Caco-2 (cell line): ENCODE measurements at regions not wholly inside any gene's neighbourhood (a gene's known extent, or its start where the extent isn't known, plus 50 kb on each side); places are given as distances from the start of the nearest gene placed in this dataset.

Experiments used
- BruUV-seq: library from RNA; stranded (reverse); fragments of 400-500 nt; replicated peaks from 2 replicates; lab custom pipeline; 2021; lab: Mats Ljungman, UMichigan
- CTCF ChIA-PET: fragments of 300-600 bp; sonication (Branson Sonifier 250); formaldehyde crosslinking; loops from one replicate; lab custom pipeline; 2022; ENCODE audit warnings: antibody characterized with exemption; lab: Charles Lee
- POLR2A ChIA-PET: fragments of 300-600 bp; sonication (Branson Sonifier 250); formaldehyde crosslinking; loops from one replicate; lab custom pipeline; 2022; ENCODE audit warnings: antibody characterized with exemption; lab: Charles Lee
- DNase-seq, 2 experiments: peaks; one replicate each; pipeline versions ENCODE4 v3.0.0 to v3.0.0-alpha.2; 2020 to 2022
- H3K27me3 ChIP-seq: replicated peaks from 2 replicates; pipeline ENCODE4 v1.6.0; 2011; ENCODE audit warnings: low read length; ENCODE audit not compliant: control insufficient read depth, insufficient read depth
- H3K36me3 ChIP-seq: 2 replicates; pipeline ENCODE4 v1.5.1; 2011; ENCODE audit warnings: low read length; ENCODE audit not compliant: control insufficient read depth, insufficient read depth
- H3K4me1 ChIP-seq: fragments of 250-450 bp; sonication (Bioruptor Pico); 2 replicates; pipeline ENCODE4 v1.5.1; 2020; ENCODE audit warnings: mild to moderate bottlenecking
- H3K4me3 ChIP-seq: 2 replicates; pipeline ENCODE4 v1.5.1; 2011; ENCODE audit warnings: low read depth, mild to moderate bottlenecking, control low read depth, low read length
- H3K9me3 ChIP-seq: fragments of 250-450 bp; sonication (Bioruptor Pico); 2 replicates; pipeline ENCODE4 v1.5.1; 2020; ENCODE audit warnings: mild to moderate bottlenecking, moderate library complexity
- H3K27ac Mint-ChIP-seq: one replicate; pipeline ENCODE4 v1.8.0; 2022; ENCODE audit warnings: mixed read lengths; ENCODE audit not compliant: unreplicated experiment
- H3K27me3 Mint-ChIP-seq: one replicate; pipeline ENCODE4 v1.8.0; 2022; ENCODE audit warnings: mixed read lengths; ENCODE audit not compliant: insufficient read depth, unreplicated experiment
- H3K36me3 Mint-ChIP-seq: one replicate; pipeline ENCODE4 v1.8.0; 2022; ENCODE audit warnings: mild to moderate bottlenecking, mixed read lengths; ENCODE audit not compliant: insufficient read depth, unreplicated experiment
- H3K4me1 Mint-ChIP-seq: one replicate; pipeline ENCODE4 v1.8.0; 2022; ENCODE audit warnings: low read depth, mixed read lengths; ENCODE audit not compliant: unreplicated experiment
- H3K4me3 Mint-ChIP-seq: one replicate; pipeline ENCODE4 v1.8.0; 2022; ENCODE audit warnings: mild to moderate bottlenecking, moderate library complexity, mixed read lengths; ENCODE audit not compliant: unreplicated experiment
- H3K9me3 Mint-ChIP-seq: one replicate; pipeline ENCODE4 v1.8.0; 2022; ENCODE audit warnings: mixed read lengths; ENCODE audit not compliant: unreplicated experiment
- CTCF ChIP-seq, 2 experiments: fragments of 200-600 bp in 1 of 2; IDR thresholded peaks; 1 replicate in 1 of 2; 2 replicates in 1 of 2; pipeline versions ENCODE4 v1.5.1 to v1.8.0; 2011 to 2022; ENCODE audit warnings: antibody characterized with exemption in 1 of 2, control low read depth in 1 of 2, inconsistent platforms in 1 of 2, low read depth in 1 of 2, low read length in 1 of 2, mild to moderate bottlenecking in 1 of 2, moderate library complexity in 1 of 2; ENCODE audit not compliant: insufficient read depth in 1 of 2, severe bottlenecking in 1 of 2, unreplicated experiment in 1 of 2
- intact Hi-C: fragments of 100-400 bp; cut with micrococcal nuclease; formaldehyde crosslinking; loops from one replicate; pipeline ENCODE4 v1.10.0; 2022; ENCODE audit not compliant: unreplicated experiment

DNA sequence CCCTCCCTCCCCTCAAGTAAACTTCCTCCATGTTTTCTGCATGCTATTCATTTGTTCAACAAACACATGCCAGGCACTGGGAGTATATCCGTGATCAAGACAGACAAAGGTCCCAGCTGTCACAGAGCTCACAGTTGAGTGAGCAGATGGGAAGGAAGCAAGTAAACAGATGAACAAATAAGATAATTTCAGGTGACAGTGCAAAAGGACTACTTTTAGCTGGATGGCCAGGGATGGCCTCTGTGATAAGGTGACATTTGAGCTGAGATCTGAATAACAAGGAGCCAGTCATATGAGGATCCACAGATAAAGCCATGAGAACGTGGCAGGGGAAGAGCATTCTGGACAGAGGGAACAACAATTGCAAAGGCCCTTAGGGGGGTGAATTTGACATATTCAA, 121.7 kb upstream of the RAD23B start:
- Mint-ChIP-seq H3K27me3 (peaks cover 9% of the 10 kb centered on the region), H3K36me3 (no peaks in the 10 kb centered on the region), H3K27ac (no peak overlapping the region), H3K4me1 (no peaks in the 10 kb centered on the region), H3K9me3 (no peaks in the 10 kb centered on the region), H3K4me3 (no peak overlapping the region)
- no peak overlapping the region for H3K4me3 ChIP-seq
- TF ChIP-seq CTCF (IDR thresholded peaks at IDR 0.05; ENCODE audit: insufficient read depth in 1 of 2, low read depth in 1 of 2, low read length in 1 of 2, severe bottlenecking in 1 of 2, unreplicated experiment in 1 of 2): no peak
- H3K4me1 ChIP-seq: no peaks in the 10 kb centered on the region
- no peaks in the 10 kb centered on the region for H3K27me3 ChIP-seq
- no peak for DNase-seq
- no TSS peak for BruUV-seq
- no peaks in the 10 kb centered on the region for H3K9me3 ChIP-seq
- H3K36me3 ChIP-seq: no peaks in the 10 kb centered on the region
- POLR2A ChIA-PET: no interaction called here
- CTCF ChIA-PET: no interaction called here
- intact Hi-C loops: no loop called here

- no TSS peak for BruUV-seq
- TF ChIP-seq CTCF (IDR thresholded peaks at IDR 0.05; ENCODE audit: insufficient read depth in 1 of 2, low read depth in 1 of 2, low read length in 1 of 2, severe bottlenecking in 1 of 2, unreplicated experiment in 1 of 2): no peak
- no peaks in the 10 kb centered on the region for H3K27me3 ChIP-seq
- Mint-ChIP-seq H3K36me3 (no peaks in the 10 kb centered on the region), H3K9me3 (no peaks in the 10 kb centered on the region), H3K4me1 (no peaks in the 10 kb centered on the region), H3K27ac (no peak overlapping the region), H3K4me3 (no peak overlapping the region), H3K27me3 (no peaks in the 10 kb centered on the region)
- no peaks in the 10 kb centered on the region for H3K4me1 ChIP-seq
- intact Hi-C loops: no loop called here
- H3K36me3 ChIP-seq: no peaks in the 10 kb centered on the region
- ChIA-PET CTCF (no interaction called here), POLR2A (no interaction called here)
- DNase-seq: no peak
- H3K9me3 ChIP-seq: no peaks in the 10 kb centered on the region
- H3K4me3 ChIP-seq: no peak overlapping the region
These were observed 119.7 kb upstream of the RAD23B start for GRCh38 chr9:107163370-107163769.

- no peaks in the 10 kb centered on the region for H3K27me3 Mint-ChIP-seq
- Histone ChIP-seq H3K36me3 (no peaks in the 10 kb centered on the region), H3K9me3 (no peaks in the 10 kb centered on the region), H3K4me3 (no peak overlapping the region), H3K27me3 (no peaks in the 10 kb centered on the region), H3K4me1 (peaks cover 2% of the 10 kb centered on the region; the same call in 1 of the 2 replicates)
- intact Hi-C loops: loop anchor here (5.0 to 10.0 kb wide), 3 partner anchors 305 to 1267 kb away; partner anchors contain the start of gene ZNF462
- H3K36me3 Mint-ChIP-seq: no peaks in the 10 kb centered on the region
- no peaks in the 10 kb centered on the region for H3K4me1 Mint-ChIP-seq
- H3K27ac Mint-ChIP-seq: no peak overlapping the region
- CTCF ChIA-PET: no interaction called here
- no peak for DNase-seq
- POLR2A ChIA-PET: no interaction called here
- no peak overlapping the region for H3K4me3 Mint-ChIP-seq
- no peak for TF ChIP-seq CTCF (IDR thresholded peaks at IDR 0.05; ENCODE audit: insufficient read depth in 1 of 2, low read depth in 1 of 2, low read length in 1 of 2, severe bottlenecking in 1 of 2, unreplicated experiment in 1 of 2)
- no TSS peak for BruUV-seq
- H3K9me3 Mint-ChIP-seq: no peaks in the 10 kb centered on the region
These were observed 113.3 kb upstream of the RAD23B start for GRCh38 chr9:107169796-107170195.
